HG03139 (cell line): ENCODE measurements at regions not wholly inside any gene's neighbourhood (a gene's known extent, or its start where the extent isn't known, plus 50 kb on each side); places are given as distances from the start of the nearest gene placed in this dataset.
A peak's percentile ranks its signal among the peaks of the same experiment; 100 is the strongest.

Experiments used
- ATAC-seq: cut with Tn5 transposase; IDR thresholded peaks from one replicate; pipeline ENCODE4 v1.9.1; 2021; ENCODE audit not compliant: unreplicated experiment

- ATAC-seq = no peak
These were observed 59.9 kb upstream of the CACNA1E start for GRCh38 chr1:181423301-181423918.

- no peak for ATAC-seq
These were observed 58.4 kb upstream of the CACNA1E start for GRCh38 chr1:181424786-181425403.

GRCh38 chr1:181425566-181425965 is 57.8 kb upstream of the CACNA1E start:
- ATAC-seq = no peak

- no peak for ATAC-seq
These were observed 53.9 kb upstream of the CACNA1E start for GRCh38 chr1:181429462-181429861.

GRCh38 chr1:181430015-181430885 is 53.1 kb upstream of the CACNA1E start:
- ATAC-seq = peak; percentile 55
